ENCODE measurements at regions not wholly inside any gene's neighbourhood (a gene's known extent, or its start where the extent isn't known, plus 50 kb on each side); places are given as distances from the start of the nearest gene placed in this dataset.
A peak's percentile ranks its signal among the peaks of the same experiment; 100 is the strongest.
"Not testable (repeated sequence)": the region's sequence is repeated elsewhere in the genome, so short reads cannot be mapped to it uniquely, and the experiment has no call there.

DNA sequence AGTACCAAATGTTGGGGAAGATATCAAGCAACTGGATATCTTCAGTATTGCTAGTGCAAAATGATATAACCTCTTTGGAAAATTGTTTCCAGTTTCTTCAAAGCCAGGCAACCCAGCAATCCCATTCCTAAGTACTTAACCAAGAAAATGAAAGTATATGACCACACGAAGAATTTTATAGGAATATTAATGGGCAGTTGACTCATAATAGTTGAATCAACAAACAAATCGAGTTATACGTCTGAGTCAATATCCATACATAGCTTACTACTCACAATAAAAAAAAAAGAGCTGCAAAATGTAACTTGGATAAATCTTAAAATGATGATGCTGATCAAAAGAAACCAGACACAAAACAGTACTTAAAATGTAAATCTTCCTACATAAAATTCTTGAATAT lies 810.4 kb downstream of the METTL4 start:
- DNase-seq, result no peak
- Histone ChIP-seq H3K4me3 (ENCODE audit: low read depth, low read length) (no peak overlapping the region), H3K36me3 (no peaks in the 10 kb centered on the region), H3K9me3 (ENCODE audit: severe bottlenecking) (no peaks in the 10 kb centered on the region), H3K27me3 (ENCODE audit: insufficient read depth, low read depth, severe bottlenecking) (no peaks in the 10 kb centered on the region), H3K27ac (no peak overlapping the region)
- TF ChIP-seq CTCF (IDR thresholded peaks at IDR 0.05; ENCODE audit: low read depth, low read length), result no peak

GRCh38 chr18:1774261-1774660 lies 797.0 kb downstream of the METTL4 start:
- DNase-seq, result no peak
- H3K27me3 ChIP-seq (ENCODE audit: insufficient read depth, low read depth, severe bottlenecking), result no peaks in the 10 kb centered on the region
- no peak overlapping the region for H3K4me3 ChIP-seq (ENCODE audit: low read depth, low read length)
- H3K9me3 ChIP-seq (ENCODE audit: severe bottlenecking), result no peaks in the 10 kb centered on the region
- H3K36me3 ChIP-seq, result no peaks in the 10 kb centered on the region
- no peak for TF ChIP-seq CTCF (IDR thresholded peaks at IDR 0.05; ENCODE audit: low read depth, low read length)
- H3K27ac ChIP-seq, result no peak overlapping the region

GRCh38 chr18:1777843-1778242 lies 793.5 kb downstream of the METTL4 start:
- no peak for TF ChIP-seq CTCF (IDR thresholded peaks at IDR 0.05; ENCODE audit: low read depth, low read length)

DNA sequence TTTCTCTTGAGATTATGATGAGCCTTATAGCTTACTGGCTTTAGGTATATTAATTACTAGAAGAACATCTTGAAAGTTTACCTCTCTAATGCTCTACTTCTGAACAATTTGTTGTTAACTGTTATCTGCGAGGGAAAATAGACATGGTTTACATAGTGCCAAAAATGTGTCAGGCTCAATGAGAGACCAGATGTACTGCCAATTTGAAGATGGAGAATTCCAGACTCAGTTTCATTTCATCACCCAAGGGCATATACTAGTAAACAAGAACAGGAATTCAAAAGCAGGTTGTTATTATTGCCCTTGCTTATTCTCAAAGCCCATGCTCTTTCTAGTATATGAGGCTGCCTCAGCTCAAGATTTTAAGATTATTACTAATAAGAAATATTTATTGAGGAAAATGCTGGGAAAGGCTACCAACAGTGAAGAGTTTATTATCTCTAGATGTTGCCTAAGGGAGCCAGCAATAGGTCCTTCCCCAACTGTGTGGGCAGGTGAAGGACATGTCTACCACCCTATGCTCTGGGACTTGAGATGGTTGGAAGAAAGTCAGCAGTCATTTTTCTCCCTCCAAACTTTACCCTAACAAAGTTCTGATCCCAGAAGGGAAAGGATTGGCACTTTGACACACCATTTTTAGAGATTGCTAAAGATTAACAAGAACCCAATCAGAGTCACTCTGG lies 792.7 kb downstream of the METTL4 start:
- no peak for TF ChIP-seq CTCF (IDR thresholded peaks at IDR 0.05; ENCODE audit: low read depth, low read length)
- Histone ChIP-seq H3K27me3 (ENCODE audit: insufficient read depth, low read depth, severe bottlenecking) (no peaks in the 10 kb centered on the region), H3K9me3 (ENCODE audit: severe bottlenecking) (peaks cover 2% of the 10 kb centered on the region), H3K4me3 (ENCODE audit: low read depth, low read length) (no peak overlapping the region), H3K36me3 (no peaks in the 10 kb centered on the region), H3K27ac (no peak overlapping the region)
- DNase-seq, result no peak

More at GRCh38 chr18:1777843-1778242, 793.5 kb downstream of the METTL4 start:
- DNase-seq, result no peak
- no peaks in the 10 kb centered on the region for H3K36me3 ChIP-seq
- no peaks in the 10 kb centered on the region for H3K27me3 ChIP-seq (ENCODE audit: insufficient read depth, low read depth, severe bottlenecking)
- no peak overlapping the region for H3K4me3 ChIP-seq (ENCODE audit: low read depth, low read length)
- H3K9me3 ChIP-seq (ENCODE audit: severe bottlenecking), result peaks cover 2% of the 10 kb centered on the region
- H3K27ac ChIP-seq, result no peak overlapping the region

- Histone ChIP-seq H3K27ac (no peak overlapping the region), H3K36me3 (no peaks in the 10 kb centered on the region), H3K4me3 (ENCODE audit: low read depth, low read length) (no peak overlapping the region), H3K9me3 (ENCODE audit: severe bottlenecking) (peaks cover 2% of the 10 kb centered on the region), H3K27me3 (ENCODE audit: insufficient read depth, low read depth, severe bottlenecking) (no peaks in the 10 kb centered on the region)
- no peak for DNase-seq
- TF ChIP-seq CTCF (IDR thresholded peaks at IDR 0.05; ENCODE audit: low read depth, low read length), result no peak
Observed at GRCh38 chr18:1779587-1779986, 791.7 kb downstream of the METTL4 start.

GRCh38 chr18:1784113-1784512 lies 787.2 kb downstream of the METTL4 start:
- peak; percentile 45 for DNase-seq
- H3K4me3 ChIP-seq (ENCODE audit: low read depth, low read length), result no peak overlapping the region
- no peaks in the 10 kb centered on the region for H3K27me3 ChIP-seq (ENCODE audit: insufficient read depth, low read depth, severe bottlenecking)
- no peaks in the 10 kb centered on the region for H3K36me3 ChIP-seq
- no peak for TF ChIP-seq CTCF (IDR thresholded peaks at IDR 0.05; ENCODE audit: low read depth, low read length)
- no peak overlapping the region for H3K27ac ChIP-seq
- H3K9me3 ChIP-seq (ENCODE audit: severe bottlenecking), result peaks cover 2% of the 10 kb centered on the region

- H3K9me3 ChIP-seq (ENCODE audit: severe bottlenecking); H3K27ac ChIP-seq; DNase-seq; H3K4me3 ChIP-seq (ENCODE audit: low read depth, low read length); H3K36me3 ChIP-seq; H3K27me3 ChIP-seq (ENCODE audit: insufficient read depth, low read depth, severe bottlenecking): not testable (repeated sequence)
Observed at GRCh38 chr18:1785980-1786379, 785.3 kb downstream of the METTL4 start.
